Fibroblast of lung (primary cell): ENCODE measurements at regions not wholly inside any gene's neighbourhood (a gene's known extent, or its start where the extent isn't known, plus 50 kb on each side); places are given as distances from the start of the nearest gene placed in this dataset.

Source experiments
- CTCF ChIP-seq, 2 donors: IDR thresholded peaks in 1 of 2; conservative IDR thresholded peaks in 1 of 2; 1 replicate in 1 of 2; 2 replicates in 1 of 2; pipeline ENCODE4 v1.5.1; 2011 to 2012; ENCODE audit warnings: low read length in 2 of 2, control low read depth in 1 of 2, inconsistent platforms in 1 of 2, low read depth in 1 of 2, mild to moderate bottlenecking in 1 of 2
- EZH2 ChIP-seq: IDR thresholded peaks from 2 replicates; pipeline ENCODE4 v1.5.1; 2012; ENCODE audit warnings: low read length, control low read depth, mild to moderate bottlenecking; ENCODE audit errors: missing control alignments

GRCh38 chr9:28839778-28840430, 1266.6 kb upstream of the C9orf72 start:
- TF ChIP-seq CTCF (conservative IDR thresholded peaks at IDR 0.05 in 1 of 2, IDR thresholded peaks at IDR 0.05 in 1 of 2; ENCODE audit: low read depth in 1 of 2, low read length in 2 of 2), result no peak
- no peak for TF ChIP-seq EZH2
